ENCODE measurements at regions not wholly inside any gene's neighbourhood (a gene's known extent, or its start where the extent isn't known, plus 50 kb on each side); places are given as distances from the start of the nearest gene placed in this dataset.

- no peaks in the 10 kb centered on the region for H3K4me1 Mint-ChIP-seq
- no peak overlapping the region for H3K4me3 Mint-ChIP-seq
- no peaks in the 10 kb centered on the region for H3K36me3 ChIP-seq (ENCODE audit: control insufficient read depth, insufficient read depth, low read length)
- no peaks in the 10 kb centered on the region for H3K4me1 ChIP-seq (ENCODE audit: control insufficient read depth, insufficient read depth, low read length)
- no peak overlapping the region for H3K4me3 ChIP-seq (ENCODE audit: low read length)
- no peaks in the 10 kb centered on the region for H3K27me3 Mint-ChIP-seq (ENCODE audit: insufficient read depth)
- no peaks in the 10 kb centered on the region for H3K27me3 ChIP-seq (ENCODE audit: control insufficient read depth, insufficient read depth, low read length, poor library complexity, severe bottlenecking)
- 93% methylated on average over 2 to 3 of the region's 3 CpGs for WGBS, 2 experiments (ENCODE audit: insufficient coverage in 1 of 2, insufficient read length in 1 of 2)
- H3K36me3 Mint-ChIP-seq (ENCODE audit: low read depth): no peaks in the 10 kb centered on the region
- no peak overlapping the region for H3K27ac Mint-ChIP-seq
- H3K9me3 ChIP-seq (ENCODE audit: control insufficient read depth, low read length): peaks cover 3% of the 10 kb centered on the region
- H3K27ac ChIP-seq (ENCODE audit: low read depth, low read length): no peak overlapping the region
- no peak for DNase-seq
- peaks cover 8% of the 10 kb centered on the region for H3K9me3 Mint-ChIP-seq
- no peak overlapping the region for H3K9ac ChIP-seq (ENCODE audit: extremely low read depth, low read length, poor library complexity, severe bottlenecking)
- TF ChIP-seq CTCF (conservative IDR thresholded peaks at IDR 0.05): no peak
These were observed 123.0 kb upstream of the SGCE start for GRCh38 chr7:94778711-94779459.

GRCh38 chr7:94779861-94780260 lies 123.9 kb upstream of the SGCE start:
- no peaks in the 10 kb centered on the region for H3K4me1 ChIP-seq (ENCODE audit: control insufficient read depth, insufficient read depth, low read length)
- H3K4me3 ChIP-seq (ENCODE audit: low read length): no peak overlapping the region
- peaks cover 5% of the 10 kb centered on the region for H3K9me3 Mint-ChIP-seq
- H3K27me3 Mint-ChIP-seq (ENCODE audit: insufficient read depth): no peaks in the 10 kb centered on the region
- no peak overlapping the region for H3K4me3 Mint-ChIP-seq
- H3K36me3 Mint-ChIP-seq (ENCODE audit: low read depth): no peaks in the 10 kb centered on the region
- H3K9ac ChIP-seq (ENCODE audit: extremely low read depth, low read length, poor library complexity, severe bottlenecking): no peak overlapping the region
- no peak overlapping the region for H3K27ac ChIP-seq (ENCODE audit: low read depth, low read length)
- H3K4me1 Mint-ChIP-seq: no peaks in the 10 kb centered on the region
- no peaks in the 10 kb centered on the region for H3K27me3 ChIP-seq (ENCODE audit: control insufficient read depth, insufficient read depth, low read length, poor library complexity, severe bottlenecking)
- WGBS, 2 experiments (ENCODE audit: insufficient coverage in 1 of 2, insufficient read length in 1 of 2): 92% methylated on average over 1 of the region's 1 CpG; no CpG with 5 or more reads in 1 of the 2 experiments
- no peak overlapping the region for H3K27ac Mint-ChIP-seq
- peaks cover 3% of the 10 kb centered on the region for H3K9me3 ChIP-seq (ENCODE audit: control insufficient read depth, low read length)
- no peak for TF ChIP-seq CTCF (conservative IDR thresholded peaks at IDR 0.05)
- DNase-seq: no peak
- no peaks in the 10 kb centered on the region for H3K36me3 ChIP-seq (ENCODE audit: control insufficient read depth, insufficient read depth, low read length)

- WGBS, 2 experiments (ENCODE audit: insufficient coverage in 1 of 2, insufficient read length in 1 of 2): 78% methylated on average over 2 of the region's 2 CpGs; no CpG with 5 or more reads in 1 of the 2 experiments
- Mint-ChIP-seq H3K36me3 (ENCODE audit: low read depth) (no peaks in the 10 kb centered on the region), H3K27ac (no peak overlapping the region), H3K9me3 (peaks cover 5% of the 10 kb centered on the region), H3K27me3 (ENCODE audit: insufficient read depth) (no peaks in the 10 kb centered on the region), H3K4me3 (no peak overlapping the region), H3K4me1 (no peaks in the 10 kb centered on the region)
- no peaks in the 10 kb centered on the region for H3K36me3 ChIP-seq (ENCODE audit: control insufficient read depth, insufficient read depth, low read length)
- no peak for DNase-seq
- no peak for TF ChIP-seq CTCF (conservative IDR thresholded peaks at IDR 0.05)
- H3K9me3 ChIP-seq (ENCODE audit: control insufficient read depth, low read length): peaks cover 3% of the 10 kb centered on the region
- no peaks in the 10 kb centered on the region for H3K4me1 ChIP-seq (ENCODE audit: control insufficient read depth, insufficient read depth, low read length)
- H3K9ac ChIP-seq (ENCODE audit: extremely low read depth, low read length, poor library complexity, severe bottlenecking): no peak overlapping the region
- H3K4me3 ChIP-seq (ENCODE audit: low read length): no peak overlapping the region
- no peak overlapping the region for H3K27ac ChIP-seq (ENCODE audit: low read depth, low read length)
- no peaks in the 10 kb centered on the region for H3K27me3 ChIP-seq (ENCODE audit: control insufficient read depth, insufficient read depth, low read length, poor library complexity, severe bottlenecking)
These were observed 125.3 kb upstream of the SGCE start for GRCh38 chr7:94781236-94781635.

Data from endodermal cell (in vitro differentiated cells).